ENCODE measurements at regions not wholly inside any gene's neighbourhood (a gene's known extent, or its start where the extent isn't known, plus 50 kb on each side); places are given as distances from the start of the nearest gene placed in this dataset.

DNA sequence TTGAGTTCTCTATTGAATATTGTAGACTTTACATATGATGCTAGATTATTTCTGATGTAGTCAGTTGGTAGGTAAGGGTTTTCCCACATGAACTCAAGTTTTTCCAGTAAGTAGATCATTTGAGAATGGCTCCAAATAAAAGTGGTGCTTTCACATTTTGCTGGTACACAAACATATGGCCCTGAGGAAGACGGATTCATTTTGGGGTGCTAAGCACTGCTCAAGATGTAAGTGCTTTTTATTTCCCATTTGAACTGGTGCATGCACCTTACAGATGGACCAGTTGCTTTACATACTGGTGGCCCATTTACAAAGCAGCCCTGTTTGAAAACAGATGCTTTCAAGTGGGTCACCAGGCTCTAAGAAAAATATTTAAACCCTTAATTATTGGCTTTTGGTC lies 266.7 kb downstream of the MEIS1 start:
- Histone ChIP-seq H3K4me2 (ENCODE audit: insufficient read depth, low read length) (no peak overlapping the region), H2AFZ (ENCODE audit: low read depth, low read length) (no peak overlapping the region), H3K79me2 (ENCODE audit: control insufficient read depth, insufficient read depth, low read length) (no peaks in the 10 kb centered on the region), H3K4me1 (ENCODE audit: control insufficient read depth, extremely low read depth, insufficient read depth, low read length) (no peaks in the 10 kb centered on the region), H3K36me3 (ENCODE audit: control insufficient read depth in 2 of 2, extremely low read depth in 1 of 2, insufficient read depth in 2 of 2, low read length in 2 of 2) (no peaks in the 10 kb centered on the region), H3K9me1 (replicated peaks; ENCODE audit: control insufficient read depth, extremely low read depth, insufficient read depth, low read length) (no peaks in the 10 kb centered on the region), H3K9ac (replicated peaks; ENCODE audit: extremely low read depth, insufficient read depth, low read length) (no peak overlapping the region), H4K20me1 (replicated peaks; ENCODE audit: control insufficient read depth, extremely low read depth, insufficient read depth, low read length) (no peaks in the 10 kb centered on the region), H3K4me3 (replicated peaks in 1 of 3; ENCODE audit: insufficient read depth in 1 of 3, low read depth in 1 of 3, low read length in 3 of 3) (no peak overlapping the region), H3K27me3 (ENCODE audit: control insufficient read depth in 2 of 2, insufficient read depth in 2 of 2, low read length in 2 of 2) (no peaks in the 10 kb centered on the region), H3K27ac (ENCODE audit: insufficient read depth, low read depth, low read length) (no peak overlapping the region), H3K9me3 (replicated peaks; ENCODE audit: control insufficient read depth, insufficient read depth, low read length) (no peaks in the 10 kb centered on the region)
- POLR2A ChIA-PET: no interaction called here
- BruUV-seq (replicated peaks): no TSS peak
- FAIRE-seq: no peak
- dilution Hi-C loops (cut with MboI; ENCODE audit: extremely low pct_ligation_motif_present, low sequenced_read_pairs): no loop called here
- intact Hi-C loops (cut with micrococcal nuclease): no loop called here
- DNase-seq (ENCODE audit: low read depth, low spot score): no peak
- TF ChIP-seq MYC (IDR thresholded peaks at IDR 0.05; ENCODE audit: low read depth, low read length) (no peak), JUN (IDR thresholded peaks at IDR 0.05; ENCODE audit: borderline replicate concordance, insufficient read depth, insufficient read length, low read depth) (no peak), FOS (IDR thresholded peaks at IDR 0.05; ENCODE audit: borderline replicate concordance, insufficient read depth, low read length) (no peak), POLR2AphosphoS5 (IDR thresholded peaks at IDR 0.05; ENCODE audit: insufficient read depth, low read depth, low read length) (no peak), GATA2 (IDR thresholded peaks at IDR 0.05; ENCODE audit: insufficient read depth, insufficient read length, low read depth, low read length) (no peak), EZH2 (IDR thresholded peaks at IDR 0.05; ENCODE audit: borderline replicate concordance, low read depth, low read length, severe bottlenecking) (no peak)
- TF ChIP-seq, protein P1, sequence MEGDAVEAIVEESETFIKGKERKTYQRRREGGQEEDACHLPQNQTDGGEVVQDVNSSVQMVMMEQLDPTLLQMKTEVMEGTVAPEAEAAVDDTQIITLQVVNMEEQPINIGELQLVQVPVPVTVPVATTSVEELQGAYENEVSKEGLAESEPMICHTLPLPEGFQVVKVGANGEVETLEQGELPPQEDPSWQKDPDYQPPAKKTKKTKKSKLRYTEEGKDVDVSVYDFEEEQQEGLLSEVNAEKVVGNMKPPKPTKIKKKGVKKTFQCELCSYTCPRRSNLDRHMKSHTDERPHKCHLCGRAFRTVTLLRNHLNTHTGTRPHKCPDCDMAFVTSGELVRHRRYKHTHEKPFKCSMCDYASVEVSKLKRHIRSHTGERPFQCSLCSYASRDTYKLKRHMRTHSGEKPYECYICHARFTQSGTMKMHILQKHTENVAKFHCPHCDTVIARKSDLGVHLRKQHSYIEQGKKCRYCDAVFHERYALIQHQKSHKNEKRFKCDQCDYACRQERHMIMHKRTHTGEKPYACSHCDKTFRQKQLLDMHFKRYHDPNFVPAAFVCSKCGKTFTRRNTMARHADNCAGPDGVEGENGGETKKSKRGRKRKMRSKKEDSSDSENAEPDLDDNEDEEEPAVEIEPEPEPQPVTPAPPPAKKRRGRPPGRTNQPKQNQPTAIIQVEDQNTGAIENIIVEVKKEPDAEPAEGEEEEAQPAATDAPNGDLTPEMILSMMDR (IDR thresholded peaks at IDR 0.05; ENCODE audit: extremely low read depth in 1 of 2, insufficient read depth in 1 of 2, low read depth in 1 of 2, low read length in 2 of 2): no peak
- CTCF ChIA-PET: no interaction called here

Measured in endothelial cell of umbilical vein (primary cell).